ENCODE measurements at regions not wholly inside any gene's neighbourhood (a gene's known extent, or its start where the extent isn't known, plus 50 kb on each side); places are given as distances from the start of the nearest gene placed in this dataset.
A peak's percentile ranks its signal among the peaks of the same experiment; 100 is the strongest.

GRCh38 chr2:2523461-2524347 lies 192.6 kb upstream of the MYT1L start:
- Histone ChIP-seq H3K9me3 (no peaks in the 10 kb centered on the region), H3K36me3 (no peaks in the 10 kb centered on the region), H3K4me1 (peaks cover 19% of the 10 kb centered on the region), H3K4me3 (ENCODE audit: low read depth, low read length) (peak overlapping the region; percentile 30), H3K27me3 (no peaks in the 10 kb centered on the region)
- no peak for TF ChIP-seq CTCF (IDR thresholded peaks at IDR 0.05; ENCODE audit: low read depth, low read length)
- peak; percentile 30 for DNase-seq

DNA sequence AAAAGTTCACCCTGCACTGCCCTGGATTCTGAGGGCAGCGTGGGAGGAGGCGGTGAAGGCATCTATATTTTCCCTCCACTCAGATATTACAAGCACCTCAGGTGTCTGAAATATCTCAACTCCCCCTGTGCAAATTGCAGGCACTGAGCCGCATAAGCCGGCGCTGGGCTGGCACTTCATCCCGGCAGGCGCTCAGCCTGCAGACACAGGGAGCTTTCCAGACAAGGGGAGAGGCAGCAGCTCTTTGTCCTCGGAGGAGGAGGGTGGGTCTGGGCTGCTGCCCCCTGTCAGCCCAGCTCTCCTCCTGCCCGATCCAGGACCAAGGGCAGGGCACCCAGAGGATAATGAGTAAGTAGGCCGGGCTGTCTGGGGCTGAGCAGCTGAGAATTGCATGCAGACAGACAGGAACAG lies 189.3 kb upstream of the MYT1L start:
- peaks cover 19% of the 10 kb centered on the region for H3K4me1 ChIP-seq
- no peaks in the 10 kb centered on the region for H3K9me3 ChIP-seq
- no peak overlapping the region for H3K4me3 ChIP-seq (ENCODE audit: low read depth, low read length)
- no peaks in the 10 kb centered on the region for H3K36me3 ChIP-seq
- no peaks in the 10 kb centered on the region for H3K27me3 ChIP-seq
- no peak for DNase-seq
- TF ChIP-seq CTCF (IDR thresholded peaks at IDR 0.05; ENCODE audit: low read depth, low read length): no peak

DNA sequence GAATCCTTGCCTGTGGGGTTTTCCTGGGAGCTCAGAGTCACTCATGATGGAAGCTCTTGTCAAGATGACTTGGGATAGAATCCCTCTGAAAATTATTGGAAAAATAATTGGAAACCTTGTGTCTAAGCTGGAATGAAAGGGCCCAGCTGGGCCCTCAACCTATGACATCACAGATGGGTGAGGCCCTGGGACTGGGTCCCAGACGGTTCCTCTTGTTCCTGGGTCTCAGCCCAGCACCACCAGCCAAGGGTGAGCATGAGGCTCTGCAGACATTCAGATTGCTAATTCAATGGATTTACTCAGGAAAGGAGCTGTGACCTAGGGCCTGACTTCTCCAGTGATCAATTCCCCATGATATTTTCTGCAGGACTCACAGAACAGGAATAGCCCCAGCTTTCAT lies 188.3 kb upstream of the MYT1L start:
- Histone ChIP-seq H3K27me3 (no peaks in the 10 kb centered on the region), H3K9me3 (no peaks in the 10 kb centered on the region), H3K36me3 (no peaks in the 10 kb centered on the region), H3K4me3 (ENCODE audit: low read depth, low read length) (no peak overlapping the region), H3K4me1 (peaks cover 10% of the 10 kb centered on the region)
- DNase-seq: no peak
- no peak for TF ChIP-seq CTCF (IDR thresholded peaks at IDR 0.05; ENCODE audit: low read depth, low read length)

- TF ChIP-seq CTCF (IDR thresholded peaks at IDR 0.05; ENCODE audit: low read depth, low read length): no peak
- H3K4me1 ChIP-seq: no peaks in the 10 kb centered on the region
- no peaks in the 10 kb centered on the region for H3K36me3 ChIP-seq
- no peaks in the 10 kb centered on the region for H3K9me3 ChIP-seq
- H3K4me3 ChIP-seq (ENCODE audit: low read depth, low read length): no peak overlapping the region
- no peak for DNase-seq
- no peaks in the 10 kb centered on the region for H3K27me3 ChIP-seq
Measured at GRCh38 chr2:2517399-2517798, 186.3 kb upstream of the MYT1L start.

DNA sequence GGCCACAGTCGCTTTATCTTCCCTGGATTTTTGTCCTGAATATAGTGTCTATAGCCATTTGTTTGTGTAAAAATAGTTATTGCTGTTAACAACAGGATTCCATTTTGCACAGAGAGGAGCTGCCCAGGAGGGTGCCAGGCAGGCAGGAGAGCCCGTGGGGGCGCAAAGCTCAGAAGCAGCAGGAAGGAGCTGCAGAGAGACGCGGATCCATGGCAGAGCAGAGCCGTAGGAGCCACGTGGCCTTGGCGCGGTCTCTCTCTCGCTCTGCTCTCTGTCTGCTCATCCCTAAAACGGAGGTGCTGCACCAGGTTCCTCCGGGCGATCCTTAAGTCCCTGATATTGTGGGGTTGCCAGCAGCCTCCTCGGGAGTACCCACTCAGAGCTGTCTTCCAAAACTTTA lies 185.3 kb upstream of the MYT1L start:
- Histone ChIP-seq H3K27me3 (no peaks in the 10 kb centered on the region), H3K4me1 (no peaks in the 10 kb centered on the region)
- no peak for TF ChIP-seq CTCF (IDR thresholded peaks at IDR 0.05; ENCODE audit: low read depth, low read length)

GRCh38 chr2:2512931-2513330 lies 181.9 kb upstream of the MYT1L start:
- Histone ChIP-seq H3K4me1 (no peaks in the 10 kb centered on the region), H3K27me3 (no peaks in the 10 kb centered on the region), H3K36me3 (no peaks in the 10 kb centered on the region), H3K4me3 (ENCODE audit: low read depth, low read length) (no peak overlapping the region), H3K9me3 (no peaks in the 10 kb centered on the region)
- no peak for TF ChIP-seq CTCF (IDR thresholded peaks at IDR 0.05; ENCODE audit: low read depth, low read length)
- no peak for DNase-seq

More for the DNA sequence above, 185.3 kb upstream of the MYT1L start:
- Histone ChIP-seq H3K9me3 (no peaks in the 10 kb centered on the region), H3K36me3 (no peaks in the 10 kb centered on the region), H3K4me3 (ENCODE audit: low read depth, low read length) (no peak overlapping the region)
- DNase-seq: no peak

All from BE2C (cell line).